ENCODE measurements at regions not wholly inside any gene's neighbourhood (a gene's known extent, or its start where the extent isn't known, plus 50 kb on each side); places are given as distances from the start of the nearest gene placed in this dataset.

DNA sequence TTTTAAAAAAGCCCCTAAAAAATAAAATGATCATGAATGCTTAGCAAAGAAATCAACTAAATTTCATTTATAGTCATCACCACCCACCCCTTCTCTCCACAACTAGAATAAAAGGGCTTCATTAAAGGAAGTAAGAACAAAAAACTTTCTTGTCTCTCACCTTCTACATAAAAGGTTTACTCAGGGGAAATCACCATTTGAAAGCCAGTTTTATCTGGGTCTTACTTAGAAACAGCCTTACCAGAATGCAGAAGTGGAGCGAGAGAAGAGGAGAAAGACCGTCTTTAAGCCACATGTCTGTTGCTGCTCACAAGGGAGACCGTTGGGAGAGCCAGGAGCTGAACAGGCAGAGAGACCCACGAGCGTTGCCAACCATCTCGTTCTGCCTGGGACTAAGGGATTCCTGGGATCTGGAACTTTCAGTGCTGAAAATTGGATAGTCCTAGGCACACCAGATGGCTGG lies 350.1 kb upstream of the PROK2 start:
- TF ChIP-seq, protein P1, sequence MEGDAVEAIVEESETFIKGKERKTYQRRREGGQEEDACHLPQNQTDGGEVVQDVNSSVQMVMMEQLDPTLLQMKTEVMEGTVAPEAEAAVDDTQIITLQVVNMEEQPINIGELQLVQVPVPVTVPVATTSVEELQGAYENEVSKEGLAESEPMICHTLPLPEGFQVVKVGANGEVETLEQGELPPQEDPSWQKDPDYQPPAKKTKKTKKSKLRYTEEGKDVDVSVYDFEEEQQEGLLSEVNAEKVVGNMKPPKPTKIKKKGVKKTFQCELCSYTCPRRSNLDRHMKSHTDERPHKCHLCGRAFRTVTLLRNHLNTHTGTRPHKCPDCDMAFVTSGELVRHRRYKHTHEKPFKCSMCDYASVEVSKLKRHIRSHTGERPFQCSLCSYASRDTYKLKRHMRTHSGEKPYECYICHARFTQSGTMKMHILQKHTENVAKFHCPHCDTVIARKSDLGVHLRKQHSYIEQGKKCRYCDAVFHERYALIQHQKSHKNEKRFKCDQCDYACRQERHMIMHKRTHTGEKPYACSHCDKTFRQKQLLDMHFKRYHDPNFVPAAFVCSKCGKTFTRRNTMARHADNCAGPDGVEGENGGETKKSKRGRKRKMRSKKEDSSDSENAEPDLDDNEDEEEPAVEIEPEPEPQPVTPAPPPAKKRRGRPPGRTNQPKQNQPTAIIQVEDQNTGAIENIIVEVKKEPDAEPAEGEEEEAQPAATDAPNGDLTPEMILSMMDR (IDR thresholded peaks at IDR 0.05), result no peak
- TF ChIP-seq EP300 (IDR thresholded peaks at IDR 0.05; ENCODE audit: low read depth) (no peak), POLR2A (IDR thresholded peaks at IDR 0.05) (no peak), POLR2AphosphoS5 (IDR thresholded peaks at IDR 0.05) (no peak)

Data from transverse colon (tissue), 4 donors.